Esophagus muscularis mucosa (tissue), 4 donors: ENCODE measurements at regions not wholly inside any gene's neighbourhood (a gene's known extent, or its start where the extent isn't known, plus 50 kb on each side); places are given as distances from the start of the nearest gene placed in this dataset.
"Not testable (repeated sequence)": the region's sequence is repeated elsewhere in the genome, so short reads cannot be mapped to it uniquely, and the experiment has no call there.

ENCODE experiments used
- DNase-seq: peaks from one replicate; pipeline ENCODE4 v3.0.0-alpha.2; 2017; ENCODE audit errors: extremely low spot score
- H3K27ac ChIP-seq, 4 donors: fragments of 200-600 bp; sonication (generic); replicated peaks in 1 of 4; 1 replicate in 3 of 4; 2 replicates in 1 of 4; pipeline ENCODE4 v1.5.1; 2016 to 2019; ENCODE audit warnings: mild to moderate bottlenecking in 1 of 4
- H3K27me3 ChIP-seq, 4 donors: fragments of 200-600 bp; sonication (generic); one replicate each; pipeline versions ENCODE4 v1.5.1 to v1.6.0; 2016 to 2019
- H3K36me3 ChIP-seq, 4 donors: fragments of 200-600 bp; sonication (generic); one replicate each; pipeline ENCODE4 v1.5.1; 2016 to 2019
- H3K4me1 ChIP-seq, 4 donors: fragments of 200-600 bp; sonication (generic); one replicate each; pipeline ENCODE4 v1.5.1; 2016 to 2019
- H3K4me3 ChIP-seq, 4 donors: fragments of 200-600 bp; sonication (generic); 1 replicate in 2 of 4; 2 replicates in 2 of 4; pipeline ENCODE4 v1.5.1; 2016 to 2019; ENCODE audit warnings: mild to moderate bottlenecking in 4 of 4, moderate library complexity in 1 of 4
- H3K9me3 ChIP-seq, 4 donors: fragments of 200-600 bp; sonication (generic); 1 replicate in 3 of 4; 2 replicates in 1 of 4; pipeline ENCODE4 v1.5.1; 2016 to 2019
- CTCF ChIP-seq, 3 experiments: fragments of 200-600 bp in 2 of 3; fragments of 450-650 bp in 1 of 3; sonication (generic) in 2 of 3; IDR thresholded peaks; one replicate each; pipeline ENCODE4 v1.5.1; 2017 to 2019; ENCODE audit warnings: antibody characterized with exemption in 3 of 3, mild to moderate bottlenecking in 2 of 3, moderate library complexity in 1 of 3
- EP300 ChIP-seq: sonication (generic); formaldehyde crosslinking; IDR thresholded peaks from one replicate; pipeline ENCODE4 v1.6.1; 2017; ENCODE audit warnings: antibody characterized with exemption
- POLR2A ChIP-seq: fragments of 450-650 bp; IDR thresholded peaks from one replicate; pipeline ENCODE4 v1.6.1; 2017; ENCODE audit warnings: antibody characterized with exemption, moderate library complexity, mild to moderate bottlenecking, low read depth
- POLR2AphosphoS5 ChIP-seq, 2 donors: sonication (generic); formaldehyde crosslinking; IDR thresholded peaks; one replicate each; pipeline ENCODE4 v1.6.1; 2017; ENCODE audit warnings: antibody characterized with exemption in 2 of 2
- WGBS: methylation state at CpG from one replicate; pipeline ENCODE4 v1.1.5; 2018; 5-methylcytosine and 5-hydroxymethylcytosine counted together
- intact Hi-C: fragments of 100-400 bp; cut with DNase I; formaldehyde crosslinking; loops from one replicate; pipeline ENCODE4 v1.15.1; 2023

GRCh38 chr20:4435671-4436455 lies 186.8 kb upstream of the ADRA1D start:
- no peaks in the 10 kb centered on the region for H3K4me1 ChIP-seq
- no peaks in the 10 kb centered on the region for H3K36me3 ChIP-seq
- H3K9me3 ChIP-seq: no peaks in the 10 kb centered on the region
- H3K4me3 ChIP-seq: no peak overlapping the region
- TF ChIP-seq POLR2A (no peak), EP300 (no peak), CTCF (IDR thresholded peaks at IDR 0.05) (no peak), POLR2AphosphoS5 (IDR thresholded peaks at IDR 0.05) (no peak)
- DNase-seq: peak; percentile 89
- no peaks in the 10 kb centered on the region for H3K27me3 ChIP-seq
- intact Hi-C loops: no loop called here
- 85% methylated on average over 5 of the region's 6 CpGs for WGBS
- H3K27ac ChIP-seq: no peak overlapping the region

DNA sequence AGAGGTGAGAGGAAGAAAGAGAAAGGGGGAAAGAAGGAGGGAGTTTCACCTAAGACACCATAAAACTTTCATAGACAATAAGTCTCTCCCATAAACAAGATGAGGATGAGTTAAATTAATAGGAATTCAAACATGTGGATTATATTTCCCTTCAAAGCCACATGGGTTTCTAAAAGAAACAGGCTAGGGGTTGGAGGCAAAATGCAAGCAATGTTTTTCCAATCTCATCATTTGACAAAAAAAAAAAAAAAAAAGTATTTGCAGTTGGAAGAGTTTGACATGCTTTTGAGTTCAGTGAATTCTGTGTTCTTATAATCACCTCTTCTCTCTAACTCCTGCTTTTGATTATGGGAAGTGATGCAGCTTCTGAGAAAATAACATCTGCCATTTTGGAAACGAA lies 186.1 kb upstream of the ADRA1D start:
- no peaks in the 10 kb centered on the region for H3K4me1 ChIP-seq
- no peak for DNase-seq
- H3K4me3 ChIP-seq: no peak overlapping the region
- no peaks in the 10 kb centered on the region for H3K36me3 ChIP-seq
- TF ChIP-seq POLR2A (no peak), POLR2AphosphoS5 (IDR thresholded peaks at IDR 0.05) (no peak), CTCF (IDR thresholded peaks at IDR 0.05) (no peak), EP300 (no peak)
- H3K27me3 ChIP-seq: no peaks in the 10 kb centered on the region
- no peak overlapping the region for H3K27ac ChIP-seq
- intact Hi-C loops: no loop called here
- no peaks in the 10 kb centered on the region for H3K9me3 ChIP-seq
- 71% methylated on average over 1 of the region's 1 CpG for WGBS

- TF ChIP-seq EP300: no peak
- no peaks in the 10 kb centered on the region for H3K27me3 ChIP-seq
- no peaks in the 10 kb centered on the region for H3K4me1 ChIP-seq
- peak; percentile 55 for DNase-seq
- no peaks in the 10 kb centered on the region for H3K9me3 ChIP-seq
- 65% methylated on average over 4 of the region's 4 CpGs for WGBS
- H3K27ac ChIP-seq: no peak overlapping the region
- no peak overlapping the region for H3K4me3 ChIP-seq
- intact Hi-C loops: no loop called here
- H3K36me3 ChIP-seq: no peaks in the 10 kb centered on the region
Observed at GRCh38 chr20:4434681-4435080, 185.6 kb upstream of the ADRA1D start.

GRCh38 chr20:4431446-4431845 lies 182.4 kb upstream of the ADRA1D start:
- DNase-seq: peak; percentile 74
- Histone ChIP-seq H3K4me1 (no peaks in the 10 kb centered on the region), H3K27ac (no peak overlapping the region), H3K27me3 (no peaks in the 10 kb centered on the region), H3K9me3 (no peaks in the 10 kb centered on the region), H3K36me3 (no peaks in the 10 kb centered on the region), H3K4me3 (no peak overlapping the region)
- intact Hi-C loops: no loop called here
- 96% methylated on average over 2 of the region's 2 CpGs for WGBS
- TF ChIP-seq CTCF (IDR thresholded peaks at IDR 0.05) (no peak), EP300 (no peak), POLR2AphosphoS5 (IDR thresholded peaks at IDR 0.05) (no peak), POLR2A (no peak)

DNA sequence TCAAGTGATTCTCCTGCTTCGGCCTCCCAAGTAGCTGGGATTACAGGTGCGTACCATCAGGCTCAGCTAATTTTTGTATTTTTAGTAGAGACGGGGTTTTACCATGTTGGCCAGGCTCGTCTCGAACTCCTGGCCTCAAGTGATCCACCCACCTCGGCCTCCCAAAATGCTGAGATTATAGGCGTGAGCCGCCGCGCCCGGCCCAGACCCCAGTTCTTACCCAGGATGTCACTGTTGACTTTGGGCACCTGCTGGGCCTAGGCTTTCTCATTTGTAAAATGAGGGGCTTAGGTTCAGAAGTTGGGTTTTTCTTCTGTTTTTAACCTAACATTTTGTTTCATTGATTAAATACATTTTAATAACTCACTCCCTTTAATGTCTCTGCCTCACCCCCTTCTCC lies 181.7 kb upstream of the ADRA1D start:
- H3K4me3 ChIP-seq, H3K27ac ChIP-seq, DNase-seq, H3K4me1 ChIP-seq, H3K36me3 ChIP-seq, H3K27me3 ChIP-seq, H3K9me3 ChIP-seq, intact Hi-C loops: not testable (repeated sequence)
- WGBS: 85% methylated on average over 11 of the region's 11 CpGs
